GM21447 (cell line): ENCODE measurements at regions not wholly inside any gene's neighbourhood (a gene's known extent, or its start where the extent isn't known, plus 50 kb on each side); places are given as distances from the start of the nearest gene placed in this dataset.

Source experiments
- ATAC-seq: cut with Tn5 transposase; IDR thresholded peaks from one replicate; pipeline ENCODE4 v1.9.1; 2021; ENCODE audit not compliant: unreplicated experiment

- ATAC-seq: no peak
Observed at GRCh38 chr19:30648866-30649862, 277.0 kb downstream of the ZNF536 start.

- no peak for ATAC-seq
Observed at GRCh38 chr19:30647891-30648720, 275.9 kb downstream of the ZNF536 start.

GRCh38 chr19:30646806-30647205, 274.6 kb downstream of the ZNF536 start:
- ATAC-seq: no peak

GRCh38 chr19:30645946-30646577, 273.9 kb downstream of the ZNF536 start:
- ATAC-seq: no peak

- ATAC-seq: no peak
Observed at GRCh38 chr19:30640252-30640965, 268.2 kb downstream of the ZNF536 start.

- no peak for ATAC-seq
Observed at GRCh38 chr19:30638889-30639288, 266.7 kb downstream of the ZNF536 start.

- no peak for ATAC-seq
Observed at GRCh38 chr19:30637926-30638325, 265.7 kb downstream of the ZNF536 start.

GRCh38 chr19:30634996-30635975, 263.1 kb downstream of the ZNF536 start:
- no peak for ATAC-seq

- ATAC-seq: no peak
Observed at GRCh38 chr19:30634131-30634830, 262.1 kb downstream of the ZNF536 start.

GRCh38 chr19:30631033-30631370, 258.8 kb downstream of the ZNF536 start:
- no peak for ATAC-seq

GRCh38 chr19:30630289-30631032, 258.3 kb downstream of the ZNF536 start:
- no peak for ATAC-seq

GRCh38 chr19:30629086-30629485, 256.9 kb downstream of the ZNF536 start:
- no peak for ATAC-seq

- no peak for ATAC-seq
Observed at GRCh38 chr19:30626626-30626966, 254.4 kb downstream of the ZNF536 start.

- ATAC-seq: no peak
Observed at GRCh38 chr19:30625947-30626625, 253.9 kb downstream of the ZNF536 start.

- ATAC-seq: no peak
Observed at GRCh38 chr19:30622276-30622675, 250.1 kb downstream of the ZNF536 start.

GRCh38 chr19:30621326-30621920, 249.2 kb downstream of the ZNF536 start:
- no peak for ATAC-seq

GRCh38 chr19:30620354-30620753, 248.2 kb downstream of the ZNF536 start:
- ATAC-seq: no peak
